Uterus (tissue), 3 donors: ENCODE measurements at regions not wholly inside any gene's neighbourhood (a gene's known extent, or its start where the extent isn't known, plus 50 kb on each side); places are given as distances from the start of the nearest gene placed in this dataset.

ENCODE experiments used
- DNase-seq, 2 donors: peaks; one replicate each; pipeline ENCODE4 v3.0.0-alpha.2; 2019 to 2020
- H3K27ac ChIP-seq, 2 donors: fragments of 200-600 bp; sonication (generic); 1 replicate in 1 of 2; 2 replicates in 1 of 2; pipeline ENCODE4 v1.5.1; 2016 to 2018
- H3K27me3 ChIP-seq, 2 donors: fragments of 200-600 bp; sonication (generic); one replicate each; pipeline ENCODE4 v1.5.1; 2018 to 2019; ENCODE audit warnings: control low read depth in 1 of 2
- H3K36me3 ChIP-seq, 2 donors: fragments of 200-600 bp; sonication (generic); one replicate each; pipeline ENCODE4 v1.5.1; 2019; ENCODE audit warnings: control low read depth in 1 of 2
- H3K4me1 ChIP-seq, 2 donors: fragments of 200-600 bp; sonication (generic); one replicate each; pipeline ENCODE4 v1.5.1; 2018 to 2019; ENCODE audit warnings: control low read depth in 1 of 2
- H3K4me3 ChIP-seq, 2 donors: fragments of 200-600 bp; sonication (generic); 1 replicate in 1 of 2; 2 replicates in 1 of 2; pipeline ENCODE4 v1.5.1; 2018 to 2019; ENCODE audit warnings: mild to moderate bottlenecking in 1 of 2
- H3K9me3 ChIP-seq, 2 donors: fragments of 200-600 bp; sonication (generic); one replicate each; pipeline ENCODE4 v1.5.1; 2019; ENCODE audit warnings: control low read depth in 1 of 2
- CTCF ChIP-seq, 4 experiments: fragments of 200-600 bp in 2 of 4; fragments of 450-650 bp in 2 of 4; sonication (generic) in 2 of 4; IDR thresholded peaks; one replicate each; pipeline ENCODE4 v1.5.1; 2016 to 2019; ENCODE audit warnings: antibody characterized with exemption in 4 of 4, mild to moderate bottlenecking in 2 of 4, moderate library complexity in 1 of 4
- POLR2A ChIP-seq, 2 donors: fragments of 450-650 bp; IDR thresholded peaks; one replicate each; pipeline ENCODE4 v1.6.1; 2016; ENCODE audit warnings: antibody characterized with exemption in 2 of 2, mild to moderate bottlenecking in 1 of 2, moderate library complexity in 1 of 2
- intact Hi-C: fragments of 100-400 bp; cut with DNase I; formaldehyde crosslinking; loops from one replicate; pipeline ENCODE4 v1.15.1; 2023; ENCODE audit warnings: low total_unique reads
- donor health status: DM: yes; HTN: yes; CAD: no.

DNA sequence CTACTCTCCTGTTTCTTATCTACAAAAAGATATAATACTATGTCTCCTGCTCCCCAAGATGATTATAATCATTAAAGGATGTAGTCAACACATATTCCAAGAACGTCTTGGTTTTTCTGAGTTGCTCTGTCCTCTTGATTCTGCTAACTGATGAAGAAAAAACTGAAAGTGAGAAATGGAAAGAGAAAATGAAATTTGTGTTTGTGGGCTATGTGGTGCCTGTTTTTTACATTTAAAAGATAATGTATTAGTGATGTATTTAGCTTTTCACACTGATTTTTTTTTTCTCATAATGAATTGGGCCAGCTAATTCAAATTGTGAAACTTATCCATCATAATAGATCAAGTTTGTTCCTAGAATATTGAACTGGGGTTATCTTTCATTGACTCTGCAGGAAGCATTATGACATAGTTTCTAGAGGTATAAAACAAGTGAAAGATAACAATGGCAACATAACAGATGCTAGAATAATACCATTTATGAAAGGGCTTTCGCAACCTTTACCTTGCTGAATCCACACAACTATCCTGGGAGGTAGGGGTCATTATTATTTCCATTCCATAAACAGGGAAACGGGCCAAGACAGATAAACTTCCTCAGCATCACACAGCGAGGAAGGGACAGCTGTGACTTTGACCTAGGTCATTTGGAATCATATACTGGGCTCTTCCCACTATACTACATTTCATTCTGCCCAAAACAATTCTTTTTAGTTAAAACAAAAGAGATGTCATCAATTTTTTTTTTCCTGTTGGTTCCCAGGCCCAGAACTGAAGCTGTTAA, 336.7 kb downstream of the GJA1 start:
- H3K4me3 ChIP-seq, result no peak overlapping the region
- H3K27me3 ChIP-seq, result no peaks in the 10 kb centered on the region
- intact Hi-C loops, result no loop called here
- no peaks in the 10 kb centered on the region for H3K4me1 ChIP-seq
- H3K36me3 ChIP-seq, result no peaks in the 10 kb centered on the region
- H3K9me3 ChIP-seq, result no peaks in the 10 kb centered on the region
- TF ChIP-seq POLR2A (IDR thresholded peaks at IDR 0.05), result no peak
- no peak for TF ChIP-seq CTCF (IDR thresholded peaks at IDR 0.05)
- H3K27ac ChIP-seq, result no peak overlapping the region
- DNase-seq, result no peak

GRCh38 chr6:121776054-121776453, 340.6 kb downstream of the GJA1 start:
- Histone ChIP-seq H3K9me3 (no peaks in the 10 kb centered on the region), H3K4me3 (no peak overlapping the region), H3K27me3 (no peaks in the 10 kb centered on the region), H3K36me3 (no peaks in the 10 kb centered on the region), H3K27ac (no peak overlapping the region), H3K4me1 (no peaks in the 10 kb centered on the region)
- TF ChIP-seq POLR2A (IDR thresholded peaks at IDR 0.05), result no peak
- TF ChIP-seq CTCF (IDR thresholded peaks at IDR 0.05), result no peak
- DNase-seq, result no peak
- intact Hi-C loops, result no loop called here

DNA sequence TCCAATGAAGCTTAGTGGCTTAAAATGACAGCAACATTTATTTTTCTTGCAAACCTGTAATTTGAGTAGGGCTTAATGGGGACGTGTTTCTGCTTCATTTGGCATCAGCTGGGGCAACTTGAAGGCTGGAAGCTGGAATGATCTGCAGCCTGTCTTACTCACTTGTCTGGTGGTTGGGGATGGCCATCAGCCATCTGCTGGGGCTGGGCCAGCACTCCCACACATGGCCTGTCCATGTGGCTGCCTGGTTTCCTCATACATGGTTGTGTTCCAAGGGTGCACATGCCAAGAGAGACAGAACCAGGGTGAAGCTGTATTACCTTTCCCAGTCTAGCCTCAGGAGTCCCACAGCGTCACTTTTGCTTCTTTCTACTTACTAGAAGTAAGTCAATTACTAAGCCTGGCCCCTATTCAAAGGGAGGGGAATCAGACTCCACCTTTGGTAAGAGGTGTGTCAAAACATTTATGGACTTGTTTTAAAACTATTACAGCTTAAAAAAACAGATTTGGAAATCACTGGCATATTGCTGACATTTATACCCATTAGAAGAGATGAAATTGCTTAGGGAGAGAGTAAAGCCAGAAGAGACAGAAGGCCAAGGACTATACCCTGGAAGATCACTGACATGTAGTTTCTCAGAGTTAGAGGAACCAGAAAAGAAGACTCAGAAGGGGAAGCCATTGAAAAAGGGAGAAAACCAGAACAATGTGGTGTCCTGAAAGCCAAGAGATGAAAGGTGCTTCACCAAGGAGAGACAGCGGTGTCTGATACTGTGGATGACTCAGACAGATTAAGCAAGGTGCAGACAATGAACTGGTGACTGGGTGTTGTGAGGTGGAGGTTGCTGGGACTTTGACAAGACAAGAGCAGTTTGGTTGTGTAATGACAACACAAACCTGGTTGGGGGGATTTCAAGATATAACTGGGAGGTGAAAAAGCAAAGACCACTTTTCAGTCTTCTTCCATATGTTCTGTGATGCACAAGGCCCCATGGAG, 345.2 kb downstream of the GJA1 start:
- TF ChIP-seq POLR2A (IDR thresholded peaks at IDR 0.05) (no peak), CTCF (IDR thresholded peaks at IDR 0.05) (no peak)
- peak; percentile 80 to 85 for DNase-seq
- peak overlapping the region in 1 of 2 donors; percentile 49 for H3K27ac ChIP-seq
- intact Hi-C loops, result no loop called here
- H3K36me3 ChIP-seq, result no peaks in the 10 kb centered on the region
- no peak overlapping the region for H3K4me3 ChIP-seq
- H3K9me3 ChIP-seq, result no peaks in the 10 kb centered on the region
- no peaks in the 10 kb centered on the region for H3K4me1 ChIP-seq
- H3K27me3 ChIP-seq, result no peaks in the 10 kb centered on the region

DNA sequence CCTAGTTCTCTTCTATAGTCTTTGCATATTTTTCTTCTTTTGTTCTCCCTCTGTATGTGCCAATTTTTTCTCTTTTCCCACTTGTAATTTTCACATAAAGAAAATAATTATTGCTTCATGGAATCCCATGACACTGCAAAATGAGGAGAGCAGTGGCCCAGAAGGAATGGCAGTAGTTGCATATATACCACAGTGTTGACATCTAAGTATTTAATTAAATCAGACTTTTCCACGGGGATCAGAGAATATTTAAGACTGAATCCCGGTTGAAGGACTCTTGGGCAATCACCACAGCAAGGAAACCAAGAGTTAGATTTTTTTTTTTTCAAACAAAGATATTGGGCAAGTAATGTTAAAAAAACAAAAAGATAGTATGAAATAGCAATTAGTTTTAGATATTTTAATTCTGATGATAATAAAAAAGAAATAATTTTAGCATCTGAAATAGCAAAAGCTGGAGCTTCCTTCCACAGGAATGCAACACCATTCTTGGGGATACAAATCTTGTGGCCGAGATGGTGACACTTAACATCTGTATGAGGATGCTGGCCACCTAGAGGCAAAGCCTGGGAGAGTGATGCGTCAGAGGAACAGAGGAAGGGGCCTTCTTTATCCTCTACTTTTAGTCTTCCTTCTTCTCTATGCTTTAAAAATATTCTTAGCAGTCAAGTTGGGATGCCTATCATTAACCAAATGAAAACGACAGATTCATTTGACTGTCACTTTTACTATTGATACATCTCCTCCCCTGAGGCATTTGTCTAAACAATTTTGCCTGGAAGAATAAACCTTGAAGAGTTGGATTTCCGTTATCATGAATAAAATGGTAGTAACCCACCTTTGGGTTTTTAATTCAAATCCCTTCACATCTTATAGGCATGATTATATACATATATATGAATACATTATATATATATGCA, 356.2 kb downstream of the GJA1 start:
- no peak for DNase-seq
- Histone ChIP-seq H3K9me3 (no peaks in the 10 kb centered on the region), H3K27ac (no peak overlapping the region), H3K4me1 (no peaks in the 10 kb centered on the region), H3K36me3 (no peaks in the 10 kb centered on the region), H3K27me3 (no peaks in the 10 kb centered on the region), H3K4me3 (no peak overlapping the region)
- intact Hi-C loops, result no loop called here
- TF ChIP-seq POLR2A (IDR thresholded peaks at IDR 0.05) (no peak), CTCF (IDR thresholded peaks at IDR 0.05) (no peak)
